HAP-1 (cell line): ENCODE measurements at regions not wholly inside any gene's neighbourhood (a gene's known extent, or its start where the extent isn't known, plus 50 kb on each side); places are given as distances from the start of the nearest gene placed in this dataset.

Experiments
- DNase-seq, 2 experiments: peaks; one replicate each; pipeline ENCODE4 v3.0.0-alpha.2; 2016 to 2020; ENCODE audit warnings: low spot score in 2 of 2
- H3K27me3 ChIP-seq: fragments of 250-450 bp; sonication (Bioruptor Pico); 2 replicates; pipeline ENCODE4 v1.5.1; 2020; ENCODE audit warnings: low read depth, mild to moderate bottlenecking, moderate library complexity
- H3K36me3 ChIP-seq: fragments of 250-450 bp; sonication (Bioruptor Pico); replicated peaks from 2 replicates; pipeline ENCODE4 v1.5.1; 2020; ENCODE audit warnings: mild to moderate bottlenecking
- H3K4me1 ChIP-seq: fragments of 250-450 bp; sonication (Bioruptor Pico); 2 replicates; pipeline ENCODE4 v1.5.1; 2020; ENCODE audit warnings: mild to moderate bottlenecking
- H3K4me3 ChIP-seq: fragments of 250-450 bp; sonication (Bioruptor Pico); 2 replicates; pipeline ENCODE4 v1.5.1; 2020; ENCODE audit warnings: mild to moderate bottlenecking, moderate library complexity
- H3K9me3 ChIP-seq: fragments of 250-450 bp; sonication (Bioruptor Pico); 2 replicates; pipeline ENCODE4 v1.5.1; 2020; ENCODE audit warnings: mild to moderate bottlenecking, moderate library complexity
- in situ Hi-C: fragments of 300-500 bp; cut with MboI; formaldehyde crosslinking; loops from 3 replicates; pipeline ENCODE4 v1.14.3; 2020; ENCODE audit warnings: low sequenced_read_pairs, inconsistent platforms, mixed read lengths

DNA sequence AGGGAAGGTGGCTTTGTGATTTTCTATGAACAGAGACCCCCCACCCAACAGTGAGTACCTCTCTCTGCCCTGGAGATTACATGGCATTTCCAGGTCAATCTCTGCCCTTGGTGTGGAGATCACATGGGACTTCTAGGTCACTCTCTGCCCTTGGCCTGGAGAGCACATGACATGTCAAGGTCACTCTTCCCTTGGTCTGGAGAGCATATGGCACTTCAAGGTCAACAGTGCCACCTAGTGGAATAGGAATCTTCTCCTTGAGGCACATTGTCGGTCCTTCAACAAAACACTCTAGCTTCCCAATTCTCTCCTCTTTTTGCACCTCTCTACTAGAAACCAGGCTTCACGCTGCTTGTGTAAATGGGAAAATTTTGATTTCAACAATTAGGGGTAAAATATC, 66.2 kb upstream of the TACR3 start:
- Histone ChIP-seq H3K36me3 (no peaks in the 10 kb centered on the region), H3K27me3 (no peaks in the 10 kb centered on the region), H3K4me1 (peaks cover 4% of the 10 kb centered on the region; the same call in 1 of the 2 replicates), H3K4me3 (no peak overlapping the region), H3K9me3 (no peaks in the 10 kb centered on the region)
- DNase-seq, result peak; percentile 64 to 76
- in situ Hi-C loops, result loop anchor here (10.0 kb wide), 1 partner anchor 581 kb away; no protein-coding TSS in a partner anchor

DNA sequence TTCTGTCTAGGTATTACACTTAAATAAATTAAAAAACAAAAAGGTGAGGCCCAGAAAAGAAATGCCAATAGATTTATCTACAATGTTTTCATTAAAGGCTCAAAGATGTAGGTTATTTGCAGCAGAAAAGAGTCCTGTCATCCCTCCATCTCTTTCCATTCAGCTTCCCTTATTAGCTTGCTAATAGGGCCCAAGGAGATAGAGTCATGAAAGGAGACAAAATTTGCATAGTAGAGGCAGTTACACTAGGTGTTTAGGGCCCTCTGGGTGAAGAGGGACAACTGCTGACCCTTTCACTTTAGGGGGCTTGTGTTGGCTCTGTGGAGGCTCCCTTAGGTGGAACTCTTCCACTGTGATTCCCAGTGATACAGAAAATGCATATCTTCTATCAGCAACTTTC, 58.4 kb upstream of the TACR3 start:
- in situ Hi-C loops, result no loop called here
- no peaks in the 10 kb centered on the region for H3K9me3 ChIP-seq
- DNase-seq, result no peak
- no peaks in the 10 kb centered on the region; the same call in 1 of the 2 replicates for H3K4me1 ChIP-seq
- H3K36me3 ChIP-seq, result no peaks in the 10 kb centered on the region
- H3K4me3 ChIP-seq, result no peak overlapping the region
- no peaks in the 10 kb centered on the region for H3K27me3 ChIP-seq

DNA sequence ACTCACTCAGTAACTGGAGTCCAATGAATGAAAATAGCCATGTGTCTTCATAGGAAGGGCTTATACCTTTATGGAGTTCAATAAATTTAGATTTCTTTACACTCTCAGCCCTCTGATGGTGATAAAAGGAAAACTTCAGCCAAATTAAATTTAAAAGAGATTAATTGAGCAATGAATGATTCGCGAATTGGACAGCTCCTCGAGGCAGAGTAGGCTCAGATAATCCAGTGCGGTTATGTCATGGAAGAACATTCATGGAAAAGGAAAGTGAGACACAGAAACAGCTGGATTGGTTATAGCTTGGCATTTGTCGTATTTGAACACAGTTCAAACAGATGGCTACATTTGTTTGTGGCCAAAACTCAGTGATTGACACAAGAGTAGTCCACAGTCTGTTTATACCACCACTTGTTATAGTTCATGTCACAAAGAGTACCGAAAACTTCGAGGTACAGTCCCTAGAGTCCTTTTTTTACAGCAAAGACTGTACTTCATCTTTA, 54.6 kb upstream of the TACR3 start:
- no peak overlapping the region for H3K4me3 ChIP-seq
- in situ Hi-C loops, result no loop called here
- no peaks in the 10 kb centered on the region for H3K27me3 ChIP-seq
- H3K36me3 ChIP-seq, result no peaks in the 10 kb centered on the region
- H3K4me1 ChIP-seq, result no peaks in the 10 kb centered on the region; the same call in 1 of the 2 replicates
- H3K9me3 ChIP-seq, result no peaks in the 10 kb centered on the region
- DNase-seq, result no peak

- no peaks in the 10 kb centered on the region for H3K36me3 ChIP-seq
- in situ Hi-C loops, result no loop called here
- DNase-seq, result peak in 1 of 2 experiments; percentile 6
- no peaks in the 10 kb centered on the region; the same call in 1 of the 2 replicates for H3K4me1 ChIP-seq
- no peaks in the 10 kb centered on the region for H3K9me3 ChIP-seq
- H3K27me3 ChIP-seq, result no peaks in the 10 kb centered on the region
- H3K4me3 ChIP-seq, result no peak overlapping the region
Measured at GRCh38 chr4:103773691-103774231, 54.0 kb upstream of the TACR3 start.
